GM23248 (cell line): ENCODE measurements at regions not wholly inside any gene's neighbourhood (a gene's known extent, or its start where the extent isn't known, plus 50 kb on each side); places are given as distances from the start of the nearest gene placed in this dataset.

Source experiments
- DNase-seq: peaks from one replicate; pipeline ENCODE4 v3.0.0-alpha.2; 2015
- H2AFZ ChIP-seq: fragments of 200-600 bp; sonication (generic); 2 replicates; pipeline ENCODE4 v1.6.1; 2016; ENCODE audit warnings: antibody characterized with exemption
- H3F3A ChIP-seq: fragments of 200-600 bp; sonication (generic); 2 replicates; pipeline ENCODE4 v1.6.1; 2016; ENCODE audit warnings: mild to moderate bottlenecking, antibody characterized with exemption, mixed run types; ENCODE audit not compliant: insufficient read depth
- H3K27ac ChIP-seq: fragments of 200-600 bp; sonication (generic); 2 replicates; pipeline ENCODE4 v1.5.1; 2016; ENCODE audit warnings: mild to moderate bottlenecking
- H3K27me3 ChIP-seq: fragments of 200-600 bp; sonication (generic); replicated peaks from 2 replicates; pipeline ENCODE4 v1.6.1; 2016; ENCODE audit warnings: mild to moderate bottlenecking; ENCODE audit not compliant: insufficient read depth
- H3K36me3 ChIP-seq: fragments of 200-600 bp; sonication (generic); 2 replicates; pipeline ENCODE4 v1.6.1; 2016; ENCODE audit warnings: low read depth, mild to moderate bottlenecking
- H3K4me1 ChIP-seq: fragments of 200-600 bp; sonication (generic); 2 replicates; pipeline ENCODE4 v1.6.1; 2016; ENCODE audit warnings: mild to moderate bottlenecking; ENCODE audit not compliant: insufficient read depth
- H3K4me2 ChIP-seq: fragments of 200-600 bp; sonication (generic); one replicate; pipeline ENCODE4 v1.6.1; 2016; ENCODE audit warnings: mild to moderate bottlenecking; ENCODE audit not compliant: unreplicated experiment
- H3K4me3 ChIP-seq: fragments of 200-600 bp; sonication (generic); 2 replicates; pipeline ENCODE4 v1.5.1; 2016; ENCODE audit warnings: mild to moderate bottlenecking
- H3K79me2 ChIP-seq: fragments of 200-600 bp; sonication (generic); 2 replicates; pipeline ENCODE4 v1.6.1; 2016; ENCODE audit warnings: mild to moderate bottlenecking; ENCODE audit not compliant: insufficient read depth
- H3K9ac ChIP-seq: fragments of 200-600 bp; sonication (generic); 2 replicates; pipeline ENCODE4 v1.6.1; 2016; ENCODE audit warnings: mild to moderate bottlenecking
- H3K9me2 ChIP-seq: fragments of 200-600 bp; sonication (generic); 2 replicates; pipeline ENCODE4 v1.6.1; 2016; ENCODE audit warnings: mixed run types, mild to moderate bottlenecking, moderate library complexity; ENCODE audit not compliant: insufficient read depth
- H3K9me3 ChIP-seq: fragments of 200-600 bp; sonication (generic); one replicate; pipeline ENCODE4 v1.6.1; 2017; ENCODE audit warnings: low read depth
- H4K20me1 ChIP-seq: fragments of 200-600 bp; sonication (generic); 2 replicates; pipeline ENCODE4 v1.6.0; 2016; ENCODE audit not compliant: insufficient read depth
- EZH2 ChIP-seq: fragments of 200-600 bp; sonication (generic); IDR thresholded peaks from 2 replicates; pipeline ENCODE4 v1.6.1; 2018; ENCODE audit warnings: antibody characterized with exemption, mild to moderate bottlenecking; ENCODE audit not compliant: insufficient read depth, poor library complexity, severe bottlenecking
- EZH2phosphoT487 ChIP-seq: fragments of 200-600 bp; sonication (generic); IDR thresholded peaks from 2 replicates; pipeline ENCODE4 v1.6.1; 2018; ENCODE audit warnings: antibody characterized with exemption, moderate library complexity, mild to moderate bottlenecking, low read depth; ENCODE audit not compliant: insufficient read depth
- WGBS, 2 experiments: methylation state at CpG; one replicate each; pipeline ENCODE4 v1.1.6; 2015 to 2017; ENCODE audit warnings: low lambda C conversion rate in 2 of 2, low coverage in 1 of 2; ENCODE audit errors: missing lambda C conversion rate in 2 of 2; 5-methylcytosine and 5-hydroxymethylcytosine counted together
- in situ Hi-C: fragments of 300-500 bp; cut with MboI; formaldehyde crosslinking; loops from 2 replicates; pipeline ENCODE4 v1.15.0; 2020

GRCh38 chr3:111471831-111472230 is 70.2 kb upstream of the CD96 start:
- no peaks in the 10 kb centered on the region; the same call in 1 of the 2 replicates for H3K27me3 ChIP-seq
- 36 to 43% methylated on average over 2 of the region's 2 CpGs for WGBS, 2 experiments
- no peaks in the 10 kb centered on the region for H4K20me1 ChIP-seq

GRCh38 chr3:111472556-111472955 is 69.4 kb upstream of the CD96 start:
- no peak overlapping the region for H3K4me3 ChIP-seq
- H3K4me2 ChIP-seq = no peak overlapping the region
- DNase-seq = no peak
- in situ Hi-C loops = no loop called here
- TF ChIP-seq EZH2phosphoT487 (no peak), EZH2 (no peak)
- WGBS, 2 experiments = 18 to 29% methylated on average over 4 of the region's 4 CpGs
- no peak overlapping the region for H3K9ac ChIP-seq
- H3K27ac ChIP-seq = no peak overlapping the region
- H3F3A ChIP-seq = no peaks in the 10 kb centered on the region
- H2AFZ ChIP-seq = no peak overlapping the region
- H3K9me2 ChIP-seq = no peaks in the 10 kb centered on the region
- H3K27me3 ChIP-seq = peaks cover 3% of the 10 kb centered on the region
- no peaks in the 10 kb centered on the region for H4K20me1 ChIP-seq
- no peaks in the 10 kb centered on the region for H3K9me3 ChIP-seq
- H3K79me2 ChIP-seq = no peaks in the 10 kb centered on the region
- H3K36me3 ChIP-seq = no peaks in the 10 kb centered on the region
- H3K4me1 ChIP-seq = no peaks in the 10 kb centered on the region

More at GRCh38 chr3:111471831-111472230, 70.2 kb upstream of the CD96 start:
- Histone ChIP-seq H3K9me3 (no peaks in the 10 kb centered on the region), H3K36me3 (no peaks in the 10 kb centered on the region), H3K9ac (no peak overlapping the region), H3K4me1 (no peaks in the 10 kb centered on the region), H2AFZ (no peak overlapping the region), H3K79me2 (no peaks in the 10 kb centered on the region), H3K4me3 (no peak overlapping the region), H3F3A (no peaks in the 10 kb centered on the region), H3K27ac (no peak overlapping the region), H3K4me2 (no peak overlapping the region), H3K9me2 (no peaks in the 10 kb centered on the region)
- TF ChIP-seq EZH2 (no peak), EZH2phosphoT487 (no peak)
- in situ Hi-C loops = no loop called here
- DNase-seq = peak; percentile 9

- Histone ChIP-seq H3K9me2 (no peaks in the 10 kb centered on the region), H3K27me3 (peaks cover 11% of the 10 kb centered on the region), H3K9ac (no peak overlapping the region), H3K4me1 (no peaks in the 10 kb centered on the region), H3K79me2 (no peaks in the 10 kb centered on the region), H2AFZ (no peak overlapping the region), H3F3A (no peaks in the 10 kb centered on the region), H3K4me2 (no peak overlapping the region), H3K36me3 (no peaks in the 10 kb centered on the region), H3K9me3 (no peaks in the 10 kb centered on the region), H3K4me3 (no peak overlapping the region), H3K27ac (no peak overlapping the region), H4K20me1 (no peaks in the 10 kb centered on the region)
- in situ Hi-C loops = no loop called here
- WGBS, 2 experiments = 31 to 33% methylated on average over 2 of the region's 2 CpGs
- TF ChIP-seq EZH2 = no peak
- no peak for TF ChIP-seq EZH2phosphoT487
- no peak for DNase-seq
These were observed 68.4 kb upstream of the CD96 start for GRCh38 chr3:111473550-111473949.

GRCh38 chr3:111476701-111477100 is 65.3 kb upstream of the CD96 start:
- Histone ChIP-seq H3K27me3 (peaks cover 11% of the 10 kb centered on the region), H3F3A (no peaks in the 10 kb centered on the region), H3K27ac (no peak overlapping the region), H4K20me1 (no peaks in the 10 kb centered on the region), H3K36me3 (no peaks in the 10 kb centered on the region), H3K79me2 (no peaks in the 10 kb centered on the region), H3K9me3 (no peaks in the 10 kb centered on the region), H3K9me2 (no peaks in the 10 kb centered on the region), H3K4me1 (no peaks in the 10 kb centered on the region), H3K4me2 (no peak overlapping the region), H3K4me3 (no peak overlapping the region), H3K9ac (no peak overlapping the region), H2AFZ (no peak overlapping the region)
- in situ Hi-C loops = no loop called here
- no peak for DNase-seq
- TF ChIP-seq EZH2phosphoT487 (no peak), EZH2 (no peak)
- 16 to 19% methylated on average over 3 of the region's 3 CpGs for WGBS, 2 experiments

GRCh38 chr3:111480091-111480490 is 61.9 kb upstream of the CD96 start:
- Histone ChIP-seq H3K36me3 (no peaks in the 10 kb centered on the region), H2AFZ (no peak overlapping the region), H3K9me3 (no peaks in the 10 kb centered on the region), H3K9me2 (no peaks in the 10 kb centered on the region), H3K4me1 (peaks cover 6% of the 10 kb centered on the region), H4K20me1 (no peaks in the 10 kb centered on the region), H3K4me2 (no peak overlapping the region), H3F3A (no peaks in the 10 kb centered on the region), H3K79me2 (no peaks in the 10 kb centered on the region), H3K9ac (no peak overlapping the region), H3K27ac (no peak overlapping the region), H3K27me3 (peaks cover 11% of the 10 kb centered on the region), H3K4me3 (no peak overlapping the region)
- in situ Hi-C loops = no loop called here
- 16 to 24% methylated on average over 1 of the region's 1 CpG for WGBS, 2 experiments
- no peak for DNase-seq
- TF ChIP-seq EZH2phosphoT487 = no peak
- no peak for TF ChIP-seq EZH2
